Type B pancreatic cell (in vitro differentiated cells): ENCODE measurements at regions not wholly inside any gene's neighbourhood (a gene's known extent, or its start where the extent isn't known, plus 50 kb on each side); places are given as distances from the start of the nearest gene placed in this dataset.

ENCODE experiments used
- DNase-seq: peaks from one replicate; pipeline ENCODE4 v3.0.0; 2021; ENCODE audit warnings: mixed read lengths; ENCODE audit not compliant: unreplicated experiment; ENCODE audit errors: extremely low spot score
- H3K27ac Mint-ChIP-seq: 2 replicates; pipeline ENCODE4 v1.8.0; 2021; ENCODE audit warnings: mild to moderate bottlenecking, mixed read lengths
- H3K27me3 Mint-ChIP-seq: 2 replicates; pipeline ENCODE4 v1.8.0; 2021; ENCODE audit warnings: mixed read lengths
- H3K36me3 Mint-ChIP-seq: 2 replicates; pipeline ENCODE4 v1.8.0; 2021; ENCODE audit warnings: mixed read lengths
- H3K4me1 Mint-ChIP-seq: one replicate; pipeline ENCODE4 v1.8.0; 2021; ENCODE audit warnings: mixed read lengths; ENCODE audit not compliant: unreplicated experiment
- H3K4me3 Mint-ChIP-seq: 2 replicates; pipeline ENCODE4 v1.8.0; 2021; ENCODE audit warnings: mild to moderate bottlenecking, mixed read lengths
- H3K9me3 Mint-ChIP-seq: 2 replicates; pipeline ENCODE4 v1.8.0; 2021; ENCODE audit warnings: mixed read lengths
- CTCF ChIP-seq: fragments of 200-600 bp; sonication (generic); conservative IDR thresholded peaks from 2 replicates; pipeline ENCODE4 v1.5.0; 2021; ENCODE audit warnings: antibody characterized with exemption, mild to moderate bottlenecking

DNA sequence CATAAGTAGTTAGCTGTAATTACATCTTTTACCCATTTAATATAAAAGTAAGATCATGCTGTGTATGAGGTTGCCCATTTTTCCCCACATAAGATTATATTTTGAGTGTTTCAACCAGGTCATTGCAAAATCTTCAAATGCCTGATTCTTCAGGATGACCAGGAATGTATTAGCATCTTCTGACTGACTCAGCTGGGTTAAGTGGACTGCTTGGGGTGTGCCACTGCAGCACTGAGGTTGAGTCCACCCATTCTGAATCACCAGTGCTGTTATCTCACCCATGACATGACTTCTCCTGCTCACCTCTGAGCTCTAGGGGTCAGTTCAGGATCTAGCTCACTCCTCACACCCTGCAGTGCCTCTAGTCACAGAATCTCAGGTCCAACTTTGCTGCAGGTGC, 576.7 kb upstream of the ZEB2 start:
- DNase-seq, result no peak
- TF ChIP-seq CTCF, result no peak
- H3K9me3 Mint-ChIP-seq, result peaks cover 9% of the 10 kb centered on the region
- H3K27ac Mint-ChIP-seq, result no peak overlapping the region
- no peaks in the 10 kb centered on the region for H3K36me3 Mint-ChIP-seq
- no peak overlapping the region for H3K4me3 Mint-ChIP-seq
- no peaks in the 10 kb centered on the region for H3K4me1 Mint-ChIP-seq
- peaks cover 3% of the 10 kb centered on the region for H3K27me3 Mint-ChIP-seq

GRCh38 chr2:145095641-145096435, 575.9 kb upstream of the ZEB2 start:
- no peak for TF ChIP-seq CTCF
- Mint-ChIP-seq H3K27ac (no peak overlapping the region), H3K36me3 (no peaks in the 10 kb centered on the region), H3K27me3 (peaks cover 3% of the 10 kb centered on the region), H3K4me3 (no peak overlapping the region), H3K4me1 (no peaks in the 10 kb centered on the region), H3K9me3 (peaks cover 9% of the 10 kb centered on the region)
- DNase-seq, result no peak

- no peak overlapping the region for H3K27ac Mint-ChIP-seq
- H3K4me1 Mint-ChIP-seq, result no peaks in the 10 kb centered on the region
- peaks cover 13% of the 10 kb centered on the region for H3K9me3 Mint-ChIP-seq
- no peaks in the 10 kb centered on the region for H3K36me3 Mint-ChIP-seq
- H3K27me3 Mint-ChIP-seq, result peaks cover 3% of the 10 kb centered on the region
- H3K4me3 Mint-ChIP-seq, result no peak overlapping the region
- DNase-seq, result no peak
- no peak for TF ChIP-seq CTCF
Observed at GRCh38 chr2:145094370-145094769, 574.5 kb upstream of the ZEB2 start.

GRCh38 chr2:145091967-145092366, 572.0 kb upstream of the ZEB2 start:
- no peak overlapping the region for H3K27ac Mint-ChIP-seq
- no peaks in the 10 kb centered on the region for H3K4me1 Mint-ChIP-seq
- peaks cover 5% of the 10 kb centered on the region for H3K27me3 Mint-ChIP-seq
- H3K4me3 Mint-ChIP-seq, result no peak overlapping the region
- no peak for DNase-seq
- H3K9me3 Mint-ChIP-seq, result peaks cover 10% of the 10 kb centered on the region
- H3K36me3 Mint-ChIP-seq, result no peaks in the 10 kb centered on the region
- no peak for TF ChIP-seq CTCF

DNA sequence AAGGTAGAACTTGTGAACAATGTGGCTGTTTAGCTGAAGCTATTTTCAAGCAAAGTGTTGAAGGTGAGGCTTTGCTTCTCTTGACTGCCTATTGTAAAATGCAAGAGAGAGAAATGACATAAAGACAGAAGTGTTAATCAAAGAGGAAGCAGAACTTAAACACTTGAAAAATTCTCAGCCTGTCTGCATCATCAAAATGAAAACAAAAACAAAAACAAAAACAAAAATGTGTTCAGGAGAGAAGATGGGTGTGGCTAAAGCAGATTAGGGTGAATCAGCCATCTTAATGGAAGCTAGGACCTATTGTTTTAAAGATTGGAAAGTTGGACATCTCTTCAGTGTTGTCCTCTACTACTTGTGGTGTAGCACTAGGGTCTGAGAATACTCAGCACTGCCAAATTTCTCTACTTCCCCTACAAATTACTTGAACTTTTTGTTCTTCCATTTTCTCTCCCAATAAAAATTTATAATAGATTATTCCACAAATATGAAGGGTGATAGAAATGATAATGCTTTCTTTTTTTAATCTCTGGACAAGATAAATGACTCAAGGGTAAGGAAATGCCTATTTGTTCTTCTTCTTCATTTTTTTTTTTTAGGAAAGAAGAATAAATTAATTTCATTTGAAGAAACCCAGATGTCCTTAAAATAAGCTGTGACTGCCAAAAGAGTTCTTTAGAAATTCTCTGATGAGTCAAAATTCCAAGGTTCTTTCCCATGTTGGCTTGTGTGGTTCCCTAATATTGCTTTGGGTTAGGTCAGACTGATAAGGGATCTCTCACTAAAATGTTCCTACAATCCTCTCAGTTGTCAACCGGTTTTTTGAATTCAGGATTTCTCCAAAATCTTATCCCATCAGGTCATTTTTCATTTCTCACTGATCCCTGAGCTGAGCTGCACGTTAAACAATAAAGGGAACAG, 571.2 kb upstream of the ZEB2 start:
- Mint-ChIP-seq H3K9me3 (peaks cover 9% of the 10 kb centered on the region), H3K4me1 (peaks cover under 1% of the 10 kb centered on the region), H3K27me3 (peaks cover 4% of the 10 kb centered on the region), H3K27ac (no peak overlapping the region), H3K36me3 (no peaks in the 10 kb centered on the region), H3K4me3 (no peak overlapping the region)
- TF ChIP-seq CTCF, result no peak
- no peak for DNase-seq
